GM19043 (cell line): ENCODE measurements at regions not wholly inside any gene's neighbourhood (a gene's known extent, or its start where the extent isn't known, plus 50 kb on each side); places are given as distances from the start of the nearest gene placed in this dataset.
A peak's percentile ranks its signal among the peaks of the same experiment; 100 is the strongest.

Source experiments
- ATAC-seq: cut with Tn5 transposase; IDR thresholded peaks from one replicate; pipeline ENCODE4 v1.9.1; 2021; ENCODE audit warnings: low read depth; ENCODE audit not compliant: unreplicated experiment

GRCh38 chr13:48761256-48761655 is 107.5 kb downstream of the CYSLTR2 start:
- no peak for ATAC-seq

DNA sequence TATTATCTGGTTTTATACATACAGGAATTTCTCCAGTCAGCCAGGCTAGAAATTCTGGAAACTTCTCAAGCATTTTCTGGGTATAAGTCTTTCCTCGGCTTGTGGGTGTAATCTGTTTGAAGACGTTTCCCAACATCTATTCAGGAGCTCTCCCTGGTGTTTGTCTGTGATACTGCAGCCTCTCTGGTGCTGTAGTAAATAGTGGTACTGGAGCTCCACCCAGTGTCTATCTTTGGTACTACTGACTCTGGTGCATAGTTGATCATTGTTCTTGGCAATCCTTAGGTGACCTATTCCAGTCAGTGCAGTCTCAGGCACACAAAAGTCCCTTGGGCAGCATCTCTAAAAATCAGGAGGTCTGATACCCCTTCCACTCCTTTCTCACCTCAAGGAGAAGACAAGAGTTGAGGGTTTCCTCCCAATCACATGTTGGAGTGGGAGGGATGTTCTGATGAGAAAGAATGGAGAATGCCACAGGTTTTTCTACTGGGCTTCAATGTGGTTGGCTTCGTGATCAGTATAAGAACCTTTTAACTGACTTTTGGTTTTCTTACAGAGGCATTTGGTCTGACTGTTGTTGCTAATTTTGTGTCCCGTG is 115.5 kb downstream of the CYSLTR2 start:
- ATAC-seq = peak; percentile 89

GRCh38 chr13:48770372-48770771 is 116.6 kb downstream of the CYSLTR2 start:
- ATAC-seq = no peak

GRCh38 chr13:48772908-48773307 is 119.2 kb downstream of the CYSLTR2 start:
- ATAC-seq = no peak

- no peak for ATAC-seq
These were observed 120.0 kb downstream of the CYSLTR2 start for GRCh38 chr13:48773531-48774275.

- ATAC-seq = no peak
These were observed 121.6 kb downstream of the CYSLTR2 start for GRCh38 chr13:48775285-48775684.

GRCh38 chr13:48775804-48776203 is 122.1 kb downstream of the CYSLTR2 start:
- ATAC-seq = no peak

GRCh38 chr13:48776401-48776800 is 122.7 kb downstream of the CYSLTR2 start:
- no peak for ATAC-seq

DNA sequence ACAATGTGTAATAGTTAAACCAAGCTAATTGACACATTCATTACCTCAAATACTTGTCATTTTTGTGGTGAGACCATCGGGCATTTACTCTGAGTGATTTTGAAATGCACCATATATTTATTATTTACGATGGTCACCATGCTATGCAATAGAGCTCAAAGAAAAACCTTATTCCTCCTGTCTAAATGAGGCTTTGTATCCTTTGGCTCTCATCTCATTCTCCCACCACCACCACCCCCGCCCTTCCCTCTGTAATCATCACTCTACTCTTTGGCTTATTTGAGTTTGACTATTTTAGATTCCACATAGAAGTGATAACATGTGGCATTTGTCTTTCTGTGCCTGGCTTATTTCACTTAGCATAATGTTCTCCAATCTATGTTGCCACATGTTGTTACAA is 124.9 kb downstream of the CYSLTR2 start:
- ATAC-seq = no peak

DNA sequence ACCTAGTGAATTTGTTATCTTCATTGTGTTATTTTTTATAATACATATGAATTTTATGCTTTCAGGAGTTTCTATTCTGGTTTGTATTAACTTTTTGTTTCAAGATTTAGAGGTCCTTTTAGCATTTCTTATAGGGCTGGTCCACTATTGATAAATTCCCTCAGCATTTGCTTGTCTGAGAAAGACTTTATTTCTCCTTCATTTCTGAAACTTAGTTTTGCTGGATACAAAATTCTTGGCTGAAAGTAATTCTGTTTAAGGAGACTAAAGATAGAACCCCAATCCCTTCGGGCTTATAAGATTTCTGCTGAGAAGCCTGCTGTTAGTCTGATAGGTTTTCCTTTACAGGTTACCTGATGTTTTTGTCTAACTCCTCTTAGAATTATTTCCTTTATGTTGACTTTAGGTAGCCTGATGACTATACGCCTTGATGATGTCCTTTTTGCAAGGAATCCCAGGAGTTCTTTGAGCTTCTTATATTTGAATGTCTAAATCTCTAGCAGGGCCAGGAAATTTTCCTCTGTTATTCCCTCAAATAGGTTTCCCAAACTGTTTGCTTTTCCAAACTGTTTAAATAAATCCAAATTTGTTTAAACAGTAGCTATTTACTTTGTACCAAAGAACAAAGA is 127.1 kb downstream of the CYSLTR2 start:
- no peak for ATAC-seq

GRCh38 chr13:48782429-48782840 is 128.7 kb downstream of the CYSLTR2 start:
- no peak for ATAC-seq

DNA sequence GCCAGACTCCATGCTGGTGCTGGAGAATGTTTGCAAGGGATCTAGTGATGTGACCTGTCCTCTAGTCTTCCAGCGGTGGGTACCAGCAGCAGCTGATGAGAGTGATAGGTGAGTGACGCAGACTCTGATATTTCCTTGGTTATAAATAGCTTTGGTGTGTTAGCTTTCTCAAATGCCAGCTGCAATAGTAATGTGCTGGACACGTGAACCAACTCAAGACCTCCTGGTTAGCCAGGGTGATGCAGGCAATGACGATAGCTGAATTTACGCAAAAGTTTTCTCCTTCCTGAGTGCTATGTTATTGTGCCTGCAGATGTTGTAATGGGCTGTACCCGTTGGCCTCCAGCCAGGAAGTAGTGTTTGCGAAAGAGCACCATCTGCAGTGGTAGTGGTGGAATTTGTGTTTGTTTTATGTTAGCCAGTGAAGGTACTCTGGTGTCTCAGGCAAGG is 129.5 kb downstream of the CYSLTR2 start:
- no peak for ATAC-seq

GRCh38 chr13:48783695-48784230 is 130.0 kb downstream of the CYSLTR2 start:
- no peak for ATAC-seq

DNA sequence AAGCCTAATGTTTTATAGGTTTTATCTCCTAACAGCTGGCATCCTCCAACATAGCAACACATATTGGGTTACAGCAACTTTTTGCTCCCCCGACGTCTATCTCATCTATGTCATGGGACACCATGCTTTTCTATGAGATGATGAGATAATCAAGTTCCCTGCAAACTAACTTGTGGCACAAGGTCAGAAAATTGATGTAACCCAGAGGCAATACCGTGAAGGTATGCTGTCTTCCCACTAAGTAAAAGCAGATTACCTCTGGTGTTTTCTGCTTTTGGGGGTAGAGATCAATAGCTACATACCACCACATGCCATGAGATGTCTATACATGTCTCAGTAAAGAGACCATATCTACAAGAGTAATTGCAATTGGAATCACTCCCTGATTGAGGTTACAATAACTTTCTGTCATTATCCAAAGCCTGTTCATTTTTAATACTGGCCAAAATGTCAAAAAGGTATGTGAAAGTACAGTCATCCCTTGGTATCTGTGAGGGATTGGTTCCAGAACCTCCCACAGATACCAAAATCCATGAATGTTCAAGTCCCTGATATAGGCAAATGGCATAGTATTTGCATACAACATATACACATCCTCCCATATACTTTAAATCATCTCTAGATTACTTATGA is 131.3 kb downstream of the CYSLTR2 start:
- no peak for ATAC-seq

- no peak for ATAC-seq
These were observed 136.5 kb downstream of the CYSLTR2 start for GRCh38 chr13:48790199-48790598.

DNA sequence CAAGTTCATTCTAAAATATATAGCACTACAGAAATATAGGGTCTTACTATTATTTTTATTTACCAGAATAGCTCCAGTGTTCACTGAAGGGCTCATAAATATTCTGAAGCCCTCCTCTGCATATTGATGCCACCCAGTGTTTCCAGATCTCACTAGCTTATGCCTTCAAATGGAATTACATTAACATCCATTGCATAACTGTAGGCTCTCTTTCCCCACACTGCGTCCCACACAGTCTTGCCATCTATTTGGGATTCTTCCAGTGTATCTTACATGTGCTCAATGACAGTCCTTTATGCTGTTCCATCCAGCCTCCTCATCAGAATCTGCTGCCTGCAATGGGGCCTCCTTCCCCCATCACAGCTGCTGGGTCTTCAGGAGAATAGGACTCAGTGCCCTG is 137.2 kb downstream of the CYSLTR2 start:
- ATAC-seq = no peak

- ATAC-seq = no peak
These were observed 143.4 kb downstream of the CYSLTR2 start for GRCh38 chr13:48797127-48797526.

- ATAC-seq = no peak
These were observed 144.0 kb downstream of the CYSLTR2 start for GRCh38 chr13:48797761-48798160.

DNA sequence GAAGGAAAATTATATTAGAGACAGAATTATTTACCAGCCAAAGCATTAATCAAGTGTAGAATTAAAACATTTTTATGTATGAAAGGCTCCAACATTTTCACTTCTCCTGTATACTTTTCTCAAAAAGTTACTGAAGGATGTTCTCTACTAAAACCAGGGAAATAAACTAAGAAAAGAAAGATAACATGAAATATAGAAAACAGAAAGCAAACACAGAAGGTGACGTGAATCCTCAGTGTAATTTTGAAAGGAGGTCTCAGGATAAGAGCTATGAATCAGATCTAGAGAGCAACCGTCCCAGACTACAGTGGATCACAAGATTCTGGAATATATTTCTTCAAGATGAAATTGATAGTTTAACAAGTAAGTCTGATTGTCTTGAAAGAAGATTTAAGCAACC is 144.5 kb downstream of the CYSLTR2 start:
- ATAC-seq = no peak

- ATAC-seq = no peak
These were observed 147.5 kb downstream of the CYSLTR2 start for GRCh38 chr13:48801255-48801654.
